OCI-LY3 (cell line): ENCODE measurements at regions not wholly inside any gene's neighbourhood (a gene's known extent, or its start where the extent isn't known, plus 50 kb on each side); places are given as distances from the start of the nearest gene placed in this dataset.

Experiments
- H2AFZ ChIP-seq: fragments of 200-600, 300-600 bp; shearing (Covaris generic); 2 replicates; pipeline ENCODE4 v1.6.0; 2014; ENCODE audit warnings: antibody characterized with exemption, low read depth, low read length
- H3K27ac ChIP-seq: fragments of 200-600, 300-600 bp; sonication (generic); 2 replicates; pipeline ENCODE4 v1.5.1; 2014; ENCODE audit warnings: mild to moderate bottlenecking, low read length, moderate library complexity, mixed read lengths
- H3K27me3 ChIP-seq: fragments of 200-600, 300-600 bp; sonication (generic); 2 replicates; pipeline ENCODE4 v1.6.1; 2014; ENCODE audit warnings: low read depth, low read length, mixed read lengths
- H3K36me3 ChIP-seq: fragments of 200-600, 300-600 bp; sonication (generic); replicated peaks from 2 replicates; pipeline ENCODE3; 2014; ENCODE audit warnings: low read depth, low read length, mixed read lengths
- H3K4me1 ChIP-seq: fragments of 300-600, 200-600 bp; sonication (generic); 2 replicates; pipeline ENCODE4 v1.6.1; 2014; ENCODE audit warnings: low read length, mixed read lengths
- H3K4me2 ChIP-seq: fragments of 200-600, 300-600 bp; sonication (generic); 2 replicates; pipeline ENCODE4 v1.6.1; 2014; ENCODE audit warnings: low read length, mixed read lengths
- H3K4me3 ChIP-seq: fragments of 300-600, 200-600 bp; sonication (generic); 2 replicates; pipeline ENCODE4 v1.5.1; 2014; ENCODE audit warnings: antibody characterized with exemption, mild to moderate bottlenecking, low read length, moderate library complexity
- H3K79me2 ChIP-seq: fragments of 300-600, 200-600 bp; shearing (Covaris generic); 2 replicates; pipeline ENCODE4 v1.6.1; 2014; ENCODE audit warnings: mild to moderate bottlenecking, low read length, mixed read lengths
- H3K9ac ChIP-seq: fragments of 300-600, 200-600 bp; shearing (Covaris generic); 2 replicates; pipeline ENCODE4 v1.6.0; 2014; ENCODE audit warnings: mild to moderate bottlenecking, low read length, moderate library complexity
- H3K9me3 ChIP-seq: fragments of 200-600, 300-600 bp; shearing (Covaris generic); 2 replicates; pipeline ENCODE4 v1.6.1; 2014; ENCODE audit warnings: low read length, mixed read lengths; ENCODE audit not compliant: insufficient read depth
- H4K20me1 ChIP-seq: fragments of 200-600, 300-600 bp; sonication (generic); 2 replicates; pipeline ENCODE4 v1.6.1; 2016; ENCODE audit warnings: low read length, mixed read lengths; ENCODE audit not compliant: insufficient read depth
- CTCF ChIP-seq: fragments of 200-600, 300-600 bp; sonication (generic); IDR thresholded peaks from 2 replicates; pipeline ENCODE4 v1.5.1; 2014; ENCODE audit warnings: antibody characterized with exemption, low read length, low read depth
- EZH2phosphoT487 ChIP-seq: fragments of 200-600 bp; shearing (Covaris generic); IDR thresholded peaks from 2 replicates; pipeline ENCODE4 v1.6.1; 2018; ENCODE audit warnings: antibody characterized with exemption, mixed run types, low read depth

- Histone ChIP-seq H3K79me2 (no peaks in the 10 kb centered on the region), H3K9ac (no peak overlapping the region), H3K9me3 (no peaks in the 10 kb centered on the region), H3K4me3 (no peak overlapping the region), H4K20me1 (no peaks in the 10 kb centered on the region), H3K36me3 (no peaks in the 10 kb centered on the region), H3K4me1 (no peaks in the 10 kb centered on the region), H3K27me3 (no peaks in the 10 kb centered on the region), H2AFZ (no peak overlapping the region), H3K27ac (no peak overlapping the region), H3K4me2 (no peak overlapping the region)
- TF ChIP-seq CTCF: no peak
- TF ChIP-seq EZH2phosphoT487: no peak
Measured at GRCh38 chr5:57696825-57697570, 214.4 kb upstream of the ACTBL2 start.

DNA sequence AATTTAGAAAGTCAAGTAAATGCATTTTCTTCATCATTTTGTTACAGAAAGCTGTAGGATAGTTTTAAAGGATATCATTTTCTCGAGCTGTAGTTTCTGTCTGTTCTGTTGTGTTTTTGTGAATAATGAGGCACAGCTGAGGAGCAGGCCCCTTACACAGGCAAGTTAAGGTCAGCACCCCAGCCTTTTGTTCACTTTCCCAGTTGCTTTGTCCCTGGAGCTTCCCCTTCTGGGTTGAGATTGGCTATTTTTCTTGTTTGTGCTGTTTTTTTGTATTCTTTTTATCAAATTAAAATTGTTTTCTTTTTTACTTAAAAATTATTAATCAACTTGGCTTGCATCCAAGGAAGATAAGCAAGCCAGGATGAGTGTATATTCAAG lies 213.8 kb upstream of the ACTBL2 start:
- no peak overlapping the region for H3K4me3 ChIP-seq
- TF ChIP-seq EZH2phosphoT487 (no peak), CTCF (no peak)
- no peak overlapping the region for H2AFZ ChIP-seq
- H3K9ac ChIP-seq: no peak overlapping the region
- H3K36me3 ChIP-seq: no peaks in the 10 kb centered on the region
- no peaks in the 10 kb centered on the region for H3K4me1 ChIP-seq
- no peak overlapping the region for H3K4me2 ChIP-seq
- no peaks in the 10 kb centered on the region for H3K79me2 ChIP-seq
- H3K9me3 ChIP-seq: no peaks in the 10 kb centered on the region
- H3K27ac ChIP-seq: no peak overlapping the region
- H4K20me1 ChIP-seq: no peaks in the 10 kb centered on the region
- no peaks in the 10 kb centered on the region for H3K27me3 ChIP-seq

DNA sequence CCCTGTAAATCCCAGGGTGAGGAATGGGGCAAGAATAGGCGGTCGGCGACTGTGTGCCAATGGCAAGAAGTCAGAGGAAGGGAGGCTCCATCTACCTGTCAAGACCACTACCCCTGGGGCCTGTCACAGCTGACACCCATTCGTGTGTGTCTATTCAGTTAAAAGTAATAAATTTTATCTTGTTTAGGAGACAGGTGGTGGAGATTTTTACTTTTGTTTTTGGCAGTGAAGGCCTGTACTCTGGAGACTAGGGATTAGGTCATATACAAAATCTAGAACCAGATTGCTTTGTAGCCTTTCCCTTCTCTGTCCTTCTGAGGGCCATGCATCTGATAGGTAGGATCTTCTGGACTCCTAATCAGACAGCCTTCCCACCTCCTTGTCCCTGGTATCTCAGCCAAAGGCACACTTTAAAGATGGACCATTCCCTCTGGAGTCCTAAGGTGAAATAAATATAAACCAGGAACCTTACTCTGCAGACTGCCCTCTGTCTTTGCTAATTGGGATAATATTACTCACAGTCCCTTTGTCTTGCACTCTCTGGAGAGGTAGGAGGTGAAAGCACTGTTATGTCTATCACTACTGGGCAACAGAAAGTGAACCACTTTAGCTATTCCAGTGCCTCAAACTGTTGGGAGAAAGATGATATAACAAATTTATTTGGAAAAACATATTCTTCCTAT lies 213.2 kb upstream of the ACTBL2 start:
- no peaks in the 10 kb centered on the region for H3K9me3 ChIP-seq
- no peaks in the 10 kb centered on the region for H3K4me1 ChIP-seq
- H3K27me3 ChIP-seq: no peaks in the 10 kb centered on the region
- no peaks in the 10 kb centered on the region for H3K36me3 ChIP-seq
- H2AFZ ChIP-seq: no peak overlapping the region
- H3K9ac ChIP-seq: no peak overlapping the region
- H3K79me2 ChIP-seq: no peaks in the 10 kb centered on the region
- no peak overlapping the region for H3K4me3 ChIP-seq
- no peak for TF ChIP-seq CTCF
- no peak for TF ChIP-seq EZH2phosphoT487
- no peak overlapping the region for H3K27ac ChIP-seq
- no peak overlapping the region for H3K4me2 ChIP-seq
- no peaks in the 10 kb centered on the region for H4K20me1 ChIP-seq

GRCh38 chr5:57695179-57695578 lies 212.6 kb upstream of the ACTBL2 start:
- Histone ChIP-seq H3K4me2 (no peak overlapping the region), H3K27ac (no peak overlapping the region), H3K36me3 (no peaks in the 10 kb centered on the region), H3K9ac (no peak overlapping the region), H3K79me2 (no peaks in the 10 kb centered on the region), H4K20me1 (no peaks in the 10 kb centered on the region), H3K4me1 (no peaks in the 10 kb centered on the region), H3K4me3 (no peak overlapping the region), H3K9me3 (no peaks in the 10 kb centered on the region), H3K27me3 (no peaks in the 10 kb centered on the region), H2AFZ (no peak overlapping the region)
- TF ChIP-seq EZH2phosphoT487: no peak
